Mesodermal cell (in vitro differentiated cells): ENCODE measurements at regions not wholly inside any gene's neighbourhood (a gene's known extent, or its start where the extent isn't known, plus 50 kb on each side); places are given as distances from the start of the nearest gene placed in this dataset.
"Not testable (repeated sequence)": the region's sequence is repeated elsewhere in the genome, so short reads cannot be mapped to it uniquely, and the experiment has no call there.

Experiments used
- H3K27ac ChIP-seq: 2 replicates; pipeline ENCODE4 v1.7.0; 2013; ENCODE audit warnings: mild to moderate bottlenecking, low read depth, low read length, moderate library complexity; ENCODE audit not compliant: severe bottlenecking
- H3K36me3 ChIP-seq: 2 replicates; pipeline ENCODE4 v1.7.1; 2013; ENCODE audit warnings: mild to moderate bottlenecking, low read length, moderate library complexity; ENCODE audit not compliant: control insufficient read depth, insufficient read depth
- H3K4me1 ChIP-seq: one replicate; pipeline ENCODE4 v1.7.1; 2013; ENCODE audit warnings: mild to moderate bottlenecking, low read length; ENCODE audit not compliant: insufficient read depth, control insufficient read depth, poor library complexity, severe bottlenecking
- H3K4me3 ChIP-seq: 2 replicates; pipeline ENCODE4 v1.7.0; 2013; ENCODE audit warnings: low read length, control low read depth, mild to moderate bottlenecking; ENCODE audit not compliant: insufficient read depth, poor library complexity, severe bottlenecking; ENCODE audit errors: extremely low read depth
- H3K9me3 ChIP-seq: 2 replicates; pipeline ENCODE4 v1.7.1; 2013; ENCODE audit warnings: mild to moderate bottlenecking, low read length, moderate library complexity; ENCODE audit not compliant: control insufficient read depth
- WGBS, 2 experiments: methylation state at CpG; one replicate each; pipeline ENCODE4 v1.1.5; 2013; ENCODE audit warnings: missing lambda C conversion rate in 2 of 2; ENCODE audit not compliant: insufficient coverage in 2 of 2; 5-methylcytosine and 5-hydroxymethylcytosine counted together

DNA sequence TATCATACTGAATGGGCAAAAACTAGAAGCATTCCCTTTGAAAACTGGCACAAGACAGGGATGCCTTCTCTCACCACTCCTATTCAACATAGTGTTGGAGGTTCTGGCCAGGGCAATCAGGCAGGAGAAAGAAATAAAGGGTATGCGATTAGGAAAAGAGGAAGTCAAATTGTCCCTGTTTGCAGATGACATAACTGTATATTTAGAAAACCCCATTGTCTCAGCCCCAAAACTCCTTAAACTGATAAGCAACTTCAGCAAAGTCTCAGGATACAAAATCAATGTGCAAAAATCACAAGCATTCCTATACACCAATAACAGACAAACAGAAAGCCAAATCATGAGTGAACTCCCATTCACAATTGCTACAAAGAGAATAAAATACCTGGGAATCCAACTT lies 52.5 kb upstream of the CCDC71L start:
- H3K4me1 ChIP-seq, result peaks cover 14% of the 10 kb centered on the region
- H3K9me3 ChIP-seq, H3K27ac ChIP-seq, H3K36me3 ChIP-seq, H3K4me3 ChIP-seq: not testable (repeated sequence)
- WGBS, 2 experiments, result no CpG with 5 or more reads among the region's 1 CpG

DNA sequence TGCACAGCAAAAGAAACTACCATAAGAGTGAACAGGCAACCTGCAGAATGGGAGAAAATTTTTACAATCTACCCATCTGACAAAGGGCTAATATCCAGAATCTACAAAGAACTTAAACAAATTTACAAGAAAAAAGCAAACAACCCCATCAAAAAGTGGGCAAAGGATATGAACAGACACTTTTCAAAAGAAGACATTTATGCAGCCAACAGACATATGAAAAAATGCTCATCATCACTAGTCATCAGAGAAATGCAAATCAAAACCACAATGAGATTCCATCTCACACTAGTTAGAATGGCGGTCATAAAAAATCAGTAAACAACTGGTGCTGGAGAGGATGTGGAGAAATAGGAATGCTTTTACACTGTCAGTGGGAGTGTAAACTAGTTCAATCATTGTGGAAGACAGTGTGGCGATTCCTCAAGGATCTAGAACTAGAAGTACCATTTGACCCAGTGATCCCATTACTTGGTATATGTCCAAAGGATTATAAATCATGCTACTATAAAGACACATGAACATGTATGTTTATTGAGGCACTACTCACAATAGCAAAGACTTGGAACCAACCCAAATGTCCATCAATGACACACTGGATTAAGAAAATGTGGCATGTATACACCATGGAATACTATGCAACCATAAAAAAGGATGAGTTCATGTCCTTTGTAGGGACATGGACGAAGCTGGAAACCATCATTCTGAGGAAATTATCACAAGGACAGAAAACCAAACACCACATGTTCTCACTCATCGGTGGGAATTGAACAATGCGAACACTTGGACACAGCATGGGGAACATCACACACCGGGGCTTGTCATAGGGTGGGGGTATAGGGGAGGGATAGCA lies 53.9 kb upstream of the CCDC71L start:
- H3K4me3 ChIP-seq, H3K36me3 ChIP-seq, H3K27ac ChIP-seq, H3K9me3 ChIP-seq: not testable (repeated sequence)
- H3K4me1 ChIP-seq, result peaks cover 22% of the 10 kb centered on the region
- no CpG with 5 or more reads among the region's 6 CpGs for WGBS, 2 experiments

- peaks cover 31% of the 10 kb centered on the region for H3K4me1 ChIP-seq
- H3K36me3 ChIP-seq, result no peaks in the 10 kb centered on the region
- H3K9me3 ChIP-seq, result no peaks in the 10 kb centered on the region
- WGBS, 2 experiments, result 100% methylated on average over 2 of the region's 2 CpGs; no CpG with 5 or more reads in 1 of the 2 experiments
- no peak overlapping the region for H3K27ac ChIP-seq
- no peak overlapping the region for H3K4me3 ChIP-seq
Measured at GRCh38 chr7:106715730-106716129, 54.8 kb upstream of the CCDC71L start.

DNA sequence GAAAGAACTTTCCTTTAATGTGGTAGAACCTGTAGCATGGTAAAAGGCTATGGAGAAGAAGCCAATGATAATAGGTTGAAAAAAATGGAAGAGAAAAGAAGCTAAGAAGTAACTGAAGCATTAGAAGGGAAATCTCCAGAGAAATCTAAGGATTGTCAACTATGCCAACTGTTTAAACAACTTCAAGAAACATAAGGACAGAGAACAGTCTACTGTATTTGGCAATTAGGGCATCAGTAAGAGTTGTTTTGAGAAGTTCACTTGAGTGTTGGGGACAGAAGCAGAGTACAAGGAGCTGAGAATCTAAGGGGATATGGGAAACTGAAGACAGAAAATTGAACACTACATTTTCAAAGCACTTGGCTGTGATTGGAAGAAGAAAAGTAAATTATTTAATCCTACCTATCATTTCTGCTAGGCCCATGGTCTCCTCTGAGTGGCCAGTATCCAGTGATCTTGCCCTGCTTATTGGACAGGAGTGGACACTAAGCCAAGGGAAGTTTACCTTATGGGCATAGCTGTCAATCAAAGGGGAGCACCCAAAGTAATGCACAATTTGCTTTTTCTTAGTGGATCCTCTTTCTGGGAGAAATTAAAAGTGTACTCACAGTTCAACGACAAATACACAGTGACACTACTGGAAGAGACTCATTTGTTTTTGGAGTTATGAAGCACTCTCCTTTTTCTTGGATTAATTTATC lies 56.4 kb upstream of the CCDC71L start:
- Histone ChIP-seq H3K4me3 (no peak overlapping the region), H3K9me3 (no peaks in the 10 kb centered on the region), H3K27ac (peak overlapping the region; percentile 88), H3K36me3 (no peaks in the 10 kb centered on the region), H3K4me1 (peaks cover 33% of the 10 kb centered on the region)
- WGBS, 2 experiments, result no CpG with 5 or more reads among the region's 1 CpG

GRCh38 chr7:106717955-106718871 lies 57.3 kb upstream of the CCDC71L start:
- peaks cover 33% of the 10 kb centered on the region for H3K4me1 ChIP-seq
- H3K27ac ChIP-seq, result peak overlapping the region; percentile 88
- H3K36me3 ChIP-seq, result no peaks in the 10 kb centered on the region
- 14 to 50% methylated on average over 1 to 2 of the region's 3 CpGs for WGBS, 2 experiments
- H3K4me3 ChIP-seq, result no peak overlapping the region
- no peaks in the 10 kb centered on the region for H3K9me3 ChIP-seq

- H3K4me3 ChIP-seq, result no peak overlapping the region
- H3K4me1 ChIP-seq, result peaks cover 33% of the 10 kb centered on the region
- no peak overlapping the region for H3K27ac ChIP-seq
- H3K9me3 ChIP-seq, result no peaks in the 10 kb centered on the region
- WGBS, 2 experiments, result 86 to 87% methylated on average over 1 of the region's 2 CpGs
- no peaks in the 10 kb centered on the region for H3K36me3 ChIP-seq
Measured at GRCh38 chr7:106720641-106721040, 59.7 kb upstream of the CCDC71L start.

GRCh38 chr7:106721816-106722785 lies 61.1 kb upstream of the CCDC71L start:
- 100% methylated on average over 2 of the region's 5 CpGs for WGBS, 2 experiments
- H3K36me3 ChIP-seq, result no peaks in the 10 kb centered on the region

DNA sequence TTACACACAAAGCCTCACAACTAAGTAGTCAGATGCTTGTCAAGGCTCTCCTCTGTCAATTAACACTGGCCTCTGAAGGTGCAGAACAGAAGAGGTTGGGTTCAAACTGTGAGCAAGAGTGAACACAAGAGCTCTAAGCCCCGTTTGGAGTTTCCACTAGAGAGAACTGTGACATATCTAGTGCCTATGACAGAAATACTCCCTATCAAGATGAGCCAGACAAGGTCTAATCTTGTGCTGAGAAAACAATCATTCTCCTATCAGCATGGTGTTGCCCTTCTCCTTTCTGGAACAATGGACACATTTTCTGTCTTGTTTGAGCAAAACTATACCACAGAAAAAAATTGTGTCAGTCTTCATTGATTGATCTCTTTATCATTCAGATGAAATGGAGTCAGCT lies 62.4 kb upstream of the CCDC71L start:
- no peaks in the 10 kb centered on the region for H3K36me3 ChIP-seq
- no peak overlapping the region for H3K4me3 ChIP-seq
- H3K9me3 ChIP-seq, result no peaks in the 10 kb centered on the region
- H3K27ac ChIP-seq, result no peak overlapping the region
- H3K4me1 ChIP-seq, result peaks cover 19% of the 10 kb centered on the region
- 0 to 67% methylated on average over 1 of the region's 1 CpG for WGBS, 2 experiments

More at GRCh38 chr7:106721816-106722785, 61.1 kb upstream of the CCDC71L start:
- Histone ChIP-seq H3K27ac (no peak overlapping the region), H3K9me3 (no peaks in the 10 kb centered on the region), H3K4me3 (no peak overlapping the region), H3K4me1 (peaks cover 27% of the 10 kb centered on the region)

- Histone ChIP-seq H3K27ac (no peak overlapping the region), H3K4me3 (no peak overlapping the region), H3K36me3 (no peaks in the 10 kb centered on the region), H3K9me3 (no peaks in the 10 kb centered on the region), H3K4me1 (no peaks in the 10 kb centered on the region)
- WGBS, 2 experiments, result 70 to 78% methylated on average over 2 of the region's 2 CpGs
Measured at GRCh38 chr7:106729720-106730385, 68.9 kb upstream of the CCDC71L start.
